Effector memory CD8-positive, alpha-beta T cell (primary cell): ENCODE measurements at regions not wholly inside any gene's neighbourhood (a gene's known extent, or its start where the extent isn't known, plus 50 kb on each side); places are given as distances from the start of the nearest gene placed in this dataset.

Experiments used
- ATAC-seq: fragments of 150-1000 bp; cut with Tn5 transposase; replicated peaks from 2 replicates; pipeline ENCODE4 v1.10.0; 2021; ENCODE audit warnings: mild to moderate bottlenecking, moderate library complexity
- DNase-seq, 3 experiments: peaks; one replicate each; pipeline ENCODE4 v3.0.0; 2021
- H3K27ac Mint-ChIP-seq, 2 donors: one replicate each; pipeline ENCODE4 v1.8.0; 2022; ENCODE audit warnings: mild to moderate bottlenecking in 2 of 2, mixed read lengths in 2 of 2, moderate library complexity in 2 of 2
- H3K27me3 Mint-ChIP-seq, 2 donors: one replicate each; pipeline ENCODE4 v1.8.0; 2022; ENCODE audit warnings: mixed read lengths in 2 of 2
- H3K36me3 Mint-ChIP-seq: one replicate; pipeline ENCODE4 v1.8.0; 2022; ENCODE audit warnings: mild to moderate bottlenecking, moderate library complexity, mixed read lengths; ENCODE audit not compliant: insufficient read depth
- H3K4me1 Mint-ChIP-seq, 2 donors: one replicate each; pipeline ENCODE4 v1.8.0; 2022; ENCODE audit warnings: low read depth in 2 of 2, mixed read lengths in 2 of 2
- H3K4me3 Mint-ChIP-seq, 2 donors: one replicate each; pipeline ENCODE4 v1.8.0; 2022; ENCODE audit warnings: mild to moderate bottlenecking in 2 of 2, mixed read lengths in 2 of 2, moderate library complexity in 2 of 2
- H3K9me3 Mint-ChIP-seq, 2 donors: one replicate each; pipeline ENCODE4 v1.8.0; 2022; ENCODE audit warnings: mixed read lengths in 2 of 2

- Mint-ChIP-seq H3K4me3 (no peak overlapping the region), H3K27ac (no peak overlapping the region), H3K9me3 (peaks cover 13 to 24% of the 10 kb centered on the region in 2 donors), H3K36me3 (peaks cover 3% of the 10 kb centered on the region), H3K4me1 (no peaks in the 10 kb centered on the region), H3K27me3 (no peaks in the 10 kb centered on the region)
- ATAC-seq (no peak), DNase-seq (no peak)
Observed at GRCh38 chr1:81682490-81682889, 118.2 kb upstream of the ADGRL2 start.

- Mint-ChIP-seq H3K9me3 (peaks cover 10 to 16% of the 10 kb centered on the region in 2 donors), H3K27ac (no peak overlapping the region), H3K4me1 (no peaks in the 10 kb centered on the region), H3K4me3 (no peak overlapping the region), H3K27me3 (no peaks in the 10 kb centered on the region), H3K36me3 (peaks cover 3% of the 10 kb centered on the region)
- DNase-seq: no peak
- ATAC-seq: no peak
Observed at GRCh38 chr1:81681601-81682266, 119.0 kb upstream of the ADGRL2 start.

- H3K9me3 Mint-ChIP-seq: peaks cover 6 to 10% of the 10 kb centered on the region in 2 donors
- DNase-seq (no peak), ATAC-seq (no peak)
- H3K27me3 Mint-ChIP-seq: no peaks in the 10 kb centered on the region
- H3K4me3 Mint-ChIP-seq: no peak overlapping the region
- no peaks in the 10 kb centered on the region for H3K4me1 Mint-ChIP-seq
- peaks cover 3% of the 10 kb centered on the region for H3K36me3 Mint-ChIP-seq
- no peak overlapping the region for H3K27ac Mint-ChIP-seq
Observed at GRCh38 chr1:81681114-81681513, 119.6 kb upstream of the ADGRL2 start.

- DNase-seq: no peak
- H3K4me3 Mint-ChIP-seq: no peak overlapping the region
- peaks cover 3% of the 10 kb centered on the region for H3K36me3 Mint-ChIP-seq
Observed at GRCh38 chr1:81679942-81680341, 120.8 kb upstream of the ADGRL2 start.

GRCh38 chr1:81678779-81679178, 122.0 kb upstream of the ADGRL2 start:
- Mint-ChIP-seq H3K4me3 (no peak overlapping the region), H3K4me1 (no peaks in the 10 kb centered on the region), H3K27ac (no peak overlapping the region), H3K36me3 (peaks cover 3% of the 10 kb centered on the region), H3K9me3 (peaks cover 0 to 4% of the 10 kb centered on the region in 2 donors), H3K27me3 (no peaks in the 10 kb centered on the region)
- no peak for DNase-seq
- no peak for ATAC-seq

More at GRCh38 chr1:81679942-81680341, 120.8 kb upstream of the ADGRL2 start:
- ATAC-seq: no peak
- H3K4me1 Mint-ChIP-seq: no peaks in the 10 kb centered on the region
- H3K27me3 Mint-ChIP-seq: no peaks in the 10 kb centered on the region
- no peak overlapping the region for H3K27ac Mint-ChIP-seq
- peaks cover 0 to 4% of the 10 kb centered on the region in 2 donors for H3K9me3 Mint-ChIP-seq

- H3K36me3 Mint-ChIP-seq: no peaks in the 10 kb centered on the region
- H3K27ac Mint-ChIP-seq: no peak overlapping the region
- H3K27me3 Mint-ChIP-seq: no peaks in the 10 kb centered on the region
- peaks cover 8 to 9% of the 10 kb centered on the region in 2 donors for H3K9me3 Mint-ChIP-seq
- ATAC-seq (no peak), DNase-seq (no peak)
- H3K4me3 Mint-ChIP-seq: no peak overlapping the region
- H3K4me1 Mint-ChIP-seq: no peaks in the 10 kb centered on the region
Observed at GRCh38 chr1:81672766-81673165, 128.0 kb upstream of the ADGRL2 start.

- no peaks in the 10 kb centered on the region for H3K27me3 Mint-ChIP-seq
- H3K4me3 Mint-ChIP-seq: no peak overlapping the region
- no peak for ATAC-seq
- no peak overlapping the region for H3K27ac Mint-ChIP-seq
- H3K36me3 Mint-ChIP-seq: no peaks in the 10 kb centered on the region
- peaks cover 6 to 8% of the 10 kb centered on the region in 2 donors for H3K9me3 Mint-ChIP-seq
- no peaks in the 10 kb centered on the region for H3K4me1 Mint-ChIP-seq
- DNase-seq: no peak
Observed at GRCh38 chr1:81671038-81671437, 129.7 kb upstream of the ADGRL2 start.

- Mint-ChIP-seq H3K27me3 (no peaks in the 10 kb centered on the region), H3K4me3 (no peak overlapping the region), H3K36me3 (no peaks in the 10 kb centered on the region), H3K4me1 (no peaks in the 10 kb centered on the region), H3K9me3 (peaks cover 6 to 8% of the 10 kb centered on the region in 2 donors), H3K27ac (no peak overlapping the region)
- no peak for DNase-seq
- no peak for ATAC-seq
Observed at GRCh38 chr1:81670286-81670685, 130.4 kb upstream of the ADGRL2 start.

GRCh38 chr1:81666586-81666985, 134.1 kb upstream of the ADGRL2 start:
- Mint-ChIP-seq H3K27ac (no peak overlapping the region), H3K36me3 (no peaks in the 10 kb centered on the region), H3K4me3 (no peak overlapping the region), H3K9me3 (peaks cover 6 to 8% of the 10 kb centered on the region in 2 donors), H3K27me3 (no peaks in the 10 kb centered on the region), H3K4me1 (no peaks in the 10 kb centered on the region)
- no peak for ATAC-seq
- no peak for DNase-seq

- Mint-ChIP-seq H3K27me3 (no peaks in the 10 kb centered on the region), H3K4me1 (no peaks in the 10 kb centered on the region), H3K9me3 (peaks cover 3 to 14% of the 10 kb centered on the region in 2 donors), H3K4me3 (no peak overlapping the region), H3K27ac (no peak overlapping the region), H3K36me3 (no peaks in the 10 kb centered on the region)
- DNase-seq (no peak), ATAC-seq (no peak)
Observed at GRCh38 chr1:81664341-81664740, 136.4 kb upstream of the ADGRL2 start.

GRCh38 chr1:81662913-81663526, 137.7 kb upstream of the ADGRL2 start:
- Mint-ChIP-seq H3K9me3 (peaks cover 2 to 8% of the 10 kb centered on the region in 2 donors), H3K4me3 (no peak overlapping the region), H3K4me1 (no peaks in the 10 kb centered on the region), H3K27ac (no peak overlapping the region), H3K36me3 (no peaks in the 10 kb centered on the region), H3K27me3 (no peaks in the 10 kb centered on the region)
- ATAC-seq: no peak
- DNase-seq: no peak

- no peak overlapping the region for H3K4me3 Mint-ChIP-seq
- no peaks in the 10 kb centered on the region for H3K4me1 Mint-ChIP-seq
- H3K27me3 Mint-ChIP-seq: no peaks in the 10 kb centered on the region
- H3K9me3 Mint-ChIP-seq: peaks cover 6 to 20% of the 10 kb centered on the region in 2 donors
- no peaks in the 10 kb centered on the region for H3K36me3 Mint-ChIP-seq
- no peak overlapping the region for H3K27ac Mint-ChIP-seq
- DNase-seq: no peak
- no peak for ATAC-seq
Observed at GRCh38 chr1:81660286-81660685, 140.4 kb upstream of the ADGRL2 start.

- Mint-ChIP-seq H3K9me3 (peaks cover 14 to 15% of the 10 kb centered on the region in 2 donors), H3K27me3 (no peaks in the 10 kb centered on the region), H3K4me3 (no peak overlapping the region), H3K27ac (no peak overlapping the region), H3K36me3 (no peaks in the 10 kb centered on the region), H3K4me1 (no peaks in the 10 kb centered on the region)
- no peak for ATAC-seq
- no peak for DNase-seq
Observed at GRCh38 chr1:81654657-81655056, 146.1 kb upstream of the ADGRL2 start.

- H3K9me3 Mint-ChIP-seq: peaks cover 14 to 15% of the 10 kb centered on the region in 2 donors
- H3K4me3 Mint-ChIP-seq: no peak overlapping the region
- ATAC-seq (no peak), DNase-seq (no peak)
- H3K4me1 Mint-ChIP-seq: no peaks in the 10 kb centered on the region
- H3K27me3 Mint-ChIP-seq: no peaks in the 10 kb centered on the region
- H3K36me3 Mint-ChIP-seq: no peaks in the 10 kb centered on the region
- no peak overlapping the region for H3K27ac Mint-ChIP-seq
Observed at GRCh38 chr1:81654147-81654546, 146.6 kb upstream of the ADGRL2 start.
